Stimulated activated CD8-positive, alpha-beta memory T cell treated with anti-CD3 and anti-CD28 coated beads, Interleukin-15, amount 100 ng/mL, for 48 hours (primary cell): ENCODE measurements at regions not wholly inside any gene's neighbourhood (a gene's known extent, or its start where the extent isn't known, plus 50 kb on each side); places are given as distances from the start of the nearest gene placed in this dataset.

Experiments
- DNase-seq, 2 donors: peaks; one replicate each; pipeline ENCODE4 v3.0.0-alpha.2; 2020; ENCODE audit warnings: low read depth in 2 of 2

DNA sequence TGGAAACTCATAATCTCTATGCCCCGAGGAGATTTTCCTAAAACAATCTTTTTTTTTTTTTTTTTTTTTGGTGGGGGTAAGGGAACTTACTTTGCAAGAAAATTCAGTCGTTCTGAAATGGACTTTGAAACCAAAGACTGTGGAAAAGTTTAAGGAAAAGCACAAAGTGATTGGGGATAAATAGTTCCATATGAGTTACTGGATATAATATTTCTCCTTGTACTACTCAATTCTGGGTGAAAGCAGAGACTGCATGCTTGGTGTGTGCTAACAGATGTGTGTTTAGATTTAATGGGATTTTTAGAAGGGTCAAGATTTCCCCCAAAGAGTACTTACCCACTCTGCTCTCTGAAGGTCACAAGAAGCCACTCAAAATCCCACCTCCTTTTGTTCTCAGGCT is 204.9 kb upstream of the USP24 start:
- DNase-seq: no peak

GRCh38 chr1:55418208-55419000 is 203.2 kb upstream of the USP24 start:
- DNase-seq: no peak

DNA sequence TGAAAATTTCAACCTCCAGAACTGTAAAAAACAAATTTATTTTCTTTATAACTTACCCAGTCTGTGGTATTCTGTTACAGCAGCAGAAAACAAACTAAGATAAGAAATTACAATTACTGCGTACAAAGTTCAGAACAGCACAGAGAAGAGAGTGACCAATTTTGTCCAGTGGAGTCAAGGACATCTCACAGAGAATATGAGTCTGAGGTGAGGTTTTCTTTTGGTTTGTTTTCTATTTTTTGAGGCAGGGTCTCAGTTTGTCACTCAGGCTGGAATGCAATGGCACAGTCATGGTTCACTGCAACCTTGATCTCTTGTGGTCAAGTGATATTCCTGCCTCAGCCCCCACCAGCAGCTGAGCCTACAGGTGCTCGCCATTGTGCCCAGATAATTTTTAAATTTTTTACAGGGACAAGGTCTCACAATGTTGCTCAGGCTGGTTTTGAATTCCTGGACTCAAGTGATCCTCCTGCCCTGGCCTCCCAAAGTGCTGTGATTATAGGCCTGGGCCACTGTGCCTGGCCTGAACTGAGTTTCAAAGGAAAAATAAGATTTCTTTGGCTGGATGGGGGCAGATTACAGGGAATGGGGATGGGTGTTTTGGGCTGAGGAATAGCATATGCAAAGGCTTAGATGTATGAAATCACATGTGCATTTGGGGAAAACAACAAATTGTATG is 201.1 kb upstream of the USP24 start:
- DNase-seq: no peak

DNA sequence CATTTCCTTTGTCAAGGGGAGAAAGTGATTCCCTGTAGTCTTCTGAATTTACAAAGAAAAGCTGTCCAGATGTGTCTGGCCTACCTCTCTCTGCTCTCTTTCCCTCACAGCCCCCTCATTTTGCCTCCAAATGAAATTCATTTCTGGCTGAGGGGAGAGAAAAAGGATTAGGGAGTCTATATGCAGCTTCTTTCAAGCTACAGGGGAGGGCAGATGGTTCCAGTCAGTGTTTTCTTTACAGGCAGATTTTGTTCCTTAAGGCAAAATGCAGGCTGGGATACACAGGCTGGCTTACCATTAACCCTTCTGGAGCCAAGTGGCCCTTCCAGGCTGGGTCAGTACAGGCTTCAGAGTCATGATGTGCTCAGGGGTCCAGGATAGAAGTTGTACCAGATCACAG is 198.1 kb upstream of the USP24 start:
- DNase-seq: no peak

- no peak for DNase-seq
Observed at GRCh38 chr1:55412060-55412459, 196.9 kb upstream of the USP24 start.

- DNase-seq: no peak
Observed at GRCh38 chr1:55402671-55403464, 187.7 kb upstream of the USP24 start.

DNA sequence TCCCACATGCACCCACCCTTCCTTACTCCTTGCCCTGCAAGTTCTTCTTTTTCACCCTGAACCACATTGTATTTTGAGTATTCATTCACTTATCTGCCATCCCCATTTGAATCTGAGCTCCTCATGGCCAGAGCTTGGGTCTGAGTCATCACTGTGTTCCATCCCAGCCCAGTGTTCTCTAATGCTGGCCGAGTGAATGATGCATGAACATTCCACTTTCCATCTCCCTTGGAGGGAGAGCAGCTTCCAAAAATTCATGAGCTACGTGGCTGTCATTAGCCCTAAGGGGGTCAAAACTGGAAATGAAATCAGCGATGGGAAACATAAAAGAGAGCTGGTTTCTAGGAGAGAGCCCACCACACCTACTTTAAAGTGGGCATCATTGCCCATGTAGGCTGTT is 187.0 kb upstream of the USP24 start:
- no peak for DNase-seq

GRCh38 chr1:55400508-55400907 is 185.3 kb upstream of the USP24 start:
- DNase-seq: no peak

DNA sequence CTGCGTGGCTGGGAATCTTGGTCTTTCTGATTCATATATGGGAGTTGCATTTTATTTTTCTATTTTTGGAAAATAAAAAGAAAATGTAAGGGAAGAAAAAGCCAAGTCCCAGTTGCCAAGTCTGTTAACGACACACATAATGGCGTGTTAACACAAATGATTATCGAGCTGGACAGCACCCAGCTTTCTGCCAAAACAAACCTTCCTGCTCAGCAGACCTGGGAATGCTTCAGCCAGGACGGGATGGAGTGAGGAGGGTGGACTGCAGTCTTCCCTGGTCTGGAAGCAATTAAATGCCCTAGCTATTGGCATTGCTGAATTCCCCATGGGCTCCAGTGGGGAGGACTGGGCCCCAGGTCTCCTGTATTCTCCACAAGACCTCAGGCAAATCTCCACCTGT is 184.2 kb upstream of the USP24 start:
- DNase-seq: no peak

DNA sequence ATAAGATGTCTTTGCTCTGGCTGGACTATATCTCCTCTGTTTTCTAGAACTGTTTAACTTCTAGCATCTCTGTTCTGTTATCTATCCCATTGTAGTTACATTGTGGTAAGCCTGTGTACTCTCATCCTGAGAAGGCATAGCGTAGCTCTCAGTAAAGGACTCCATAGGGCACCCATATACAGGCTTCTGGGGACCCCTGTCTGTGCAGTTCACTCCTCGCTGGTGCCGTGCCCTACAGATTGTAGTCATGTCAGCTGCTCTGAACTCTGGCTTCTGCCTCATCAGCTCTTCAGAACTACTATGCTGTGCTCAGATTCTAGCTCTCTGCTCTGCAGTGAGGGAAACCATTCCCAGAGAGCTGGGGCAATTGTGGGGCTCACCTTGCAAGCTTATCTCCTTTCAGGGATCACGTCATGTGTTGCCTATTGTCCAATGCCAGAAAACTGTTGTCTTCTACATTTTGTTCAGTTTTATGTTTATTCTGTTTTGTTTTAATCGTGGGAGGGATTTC is 181.3 kb upstream of the USP24 start:
- DNase-seq: no peak

DNA sequence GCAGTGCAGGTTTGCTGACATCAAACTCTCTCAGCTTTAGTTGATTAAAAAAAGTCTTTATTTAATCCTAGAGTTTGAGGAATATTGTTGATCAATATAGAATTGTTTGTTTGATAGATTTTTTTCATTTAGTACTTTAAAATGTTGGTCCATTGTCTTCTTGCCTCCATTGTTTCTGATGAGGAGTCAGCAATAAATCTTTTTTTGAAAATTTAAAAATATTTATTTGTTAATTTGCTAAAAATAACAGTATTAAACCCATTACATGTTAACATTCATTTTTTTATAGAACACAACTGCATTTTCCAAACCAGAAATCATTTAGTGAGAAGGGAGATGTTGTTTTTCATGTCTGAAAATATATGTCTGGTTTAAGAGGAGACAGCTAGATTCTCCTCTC is 173.8 kb upstream of the USP24 start:
- DNase-seq: no peak

- no peak for DNase-seq
Observed at GRCh38 chr1:55387145-55387544, 172.0 kb upstream of the USP24 start.

- no peak for DNase-seq
Observed at GRCh38 chr1:55386456-55386855, 171.3 kb upstream of the USP24 start.

- DNase-seq: no peak
Observed at GRCh38 chr1:55385402-55386018, 170.3 kb upstream of the USP24 start.

DNA sequence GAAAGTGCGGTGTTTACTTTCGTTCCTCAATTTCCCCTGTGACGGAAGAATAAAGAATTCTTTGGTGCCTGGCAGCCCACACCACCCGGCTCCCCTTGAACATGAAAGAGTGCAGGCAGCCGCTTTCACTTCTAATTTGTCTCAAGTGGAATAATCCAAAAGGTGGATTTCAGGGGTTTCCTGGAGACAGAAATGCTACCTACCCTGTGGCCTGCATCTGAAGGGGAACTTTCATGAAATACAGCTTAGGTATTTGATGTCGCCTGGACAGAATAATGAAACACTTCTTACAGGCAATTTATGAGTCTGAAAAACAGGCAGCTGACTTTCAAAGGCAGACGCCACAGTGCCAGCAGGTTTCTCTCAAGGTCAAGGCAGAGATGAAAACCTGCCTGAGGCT is 169.5 kb upstream of the USP24 start:
- DNase-seq: no peak

DNA sequence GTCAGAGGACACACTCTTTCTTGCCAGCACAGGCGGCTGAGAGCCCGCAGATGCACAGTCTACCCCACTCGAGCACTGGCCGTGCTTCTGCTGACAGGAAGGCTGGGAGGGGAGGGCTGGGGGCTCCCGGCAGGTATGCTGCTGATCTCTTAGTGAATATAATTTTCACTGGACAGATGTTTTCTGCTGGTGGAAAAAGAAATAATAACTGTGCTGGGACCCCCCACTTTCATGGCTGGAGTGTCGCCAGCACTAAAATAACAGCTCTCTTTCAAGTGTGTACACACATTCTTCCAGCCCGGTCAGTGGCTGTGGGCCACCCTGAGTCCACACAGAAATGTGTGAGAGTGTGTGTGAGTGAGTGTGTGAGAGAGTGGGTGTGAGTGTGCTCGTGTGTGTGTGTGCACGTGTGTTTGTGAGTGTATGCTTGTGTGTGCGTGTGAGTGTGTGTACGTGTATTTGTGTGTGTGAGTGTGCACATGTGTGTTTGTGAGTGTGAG is 167.7 kb upstream of the USP24 start:
- DNase-seq: no peak

DNA sequence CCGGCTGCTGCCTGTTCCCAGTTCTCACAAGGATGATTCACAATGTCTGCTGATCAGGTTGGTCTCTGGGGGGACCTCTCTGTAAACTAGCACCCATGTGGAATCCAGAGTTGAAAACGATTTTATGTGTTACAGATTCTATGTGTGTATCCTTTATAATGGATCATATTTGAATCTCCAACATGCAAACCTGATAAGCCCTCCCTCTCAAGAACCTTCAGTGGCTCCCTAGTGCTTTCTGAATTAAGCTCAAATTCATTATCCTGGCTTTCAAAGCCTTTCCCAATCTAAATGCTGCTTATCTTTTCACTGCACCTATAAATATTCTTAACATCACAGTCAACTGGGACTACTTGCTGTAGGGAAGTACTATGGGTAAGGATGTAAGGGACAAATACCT is 166.8 kb upstream of the USP24 start:
- no peak for DNase-seq

DNA sequence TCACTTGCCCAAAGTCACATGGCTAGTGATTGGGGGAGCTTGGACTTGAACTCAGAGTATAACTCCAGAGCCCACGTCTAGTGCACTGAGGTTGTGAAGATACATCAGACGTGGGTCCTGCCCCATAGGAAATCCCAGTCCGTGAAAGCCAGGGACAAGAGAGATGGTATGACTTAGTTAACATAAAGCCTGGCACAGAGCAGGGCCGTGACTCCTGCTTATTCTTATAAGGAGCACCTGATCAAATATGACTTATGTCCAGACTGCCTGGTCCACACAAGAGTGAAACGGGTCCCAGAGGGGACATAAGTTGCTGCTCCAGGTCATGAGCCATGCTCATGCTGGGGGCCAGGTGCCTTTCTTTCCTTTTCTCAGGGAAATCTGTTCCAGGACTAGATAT is 166.3 kb upstream of the USP24 start:
- no peak for DNase-seq

DNA sequence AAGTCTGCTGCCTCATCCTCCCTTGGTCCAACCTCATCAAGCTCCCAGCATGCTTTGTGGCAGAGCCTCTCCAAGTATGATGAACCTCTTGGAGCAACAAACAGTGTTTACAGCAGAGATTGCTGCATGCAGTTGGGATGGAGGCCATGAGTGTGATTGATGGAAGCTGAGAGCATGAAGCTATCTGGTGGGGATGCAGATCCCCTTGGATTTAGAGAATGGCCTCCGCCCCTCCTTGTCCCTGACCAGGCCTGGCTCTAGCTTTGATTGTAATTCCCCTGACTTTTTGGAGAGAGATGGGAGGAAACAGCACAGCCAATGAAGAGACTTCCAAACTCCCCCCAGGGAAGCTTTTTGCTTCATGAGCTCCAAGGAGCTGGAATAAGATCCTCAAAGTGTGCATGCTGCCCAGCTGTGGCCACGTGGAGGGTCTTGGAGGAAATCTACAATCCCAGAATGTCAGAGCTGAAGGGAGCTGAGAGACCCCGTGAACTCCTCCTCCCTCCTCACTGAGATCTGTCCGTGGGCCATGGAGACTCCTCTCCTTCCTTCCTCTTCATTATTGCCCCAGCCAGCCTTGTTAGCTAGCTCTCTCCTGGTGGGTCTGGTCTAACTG is 165.3 kb upstream of the USP24 start:
- DNase-seq: no peak

- peak in 1 of 2 donors; percentile 4 for DNase-seq
Observed at GRCh38 chr1:55378582-55378981, 163.4 kb upstream of the USP24 start.

GRCh38 chr1:55376897-55377296 is 161.7 kb upstream of the USP24 start:
- DNase-seq: no peak
